OCI-LY7 (cell line): ENCODE measurements at regions not wholly inside any gene's neighbourhood (a gene's known extent, or its start where the extent isn't known, plus 50 kb on each side); places are given as distances from the start of the nearest gene placed in this dataset.

ENCODE experiments used
- BruUV-seq: library from RNA; stranded (reverse); fragments of 400-500 nt; replicated peaks from 2 replicates; lab custom pipeline; 2021; lab: Mats Ljungman, UMichigan
- CTCF ChIA-PET: fragments of 300-600 bp; sonication (Branson Sonifier 250); formaldehyde crosslinking; loops from one replicate; lab custom pipeline; 2022; ENCODE audit warnings: antibody characterized with exemption; ENCODE audit not compliant: unreplicated experiment; lab: Charles Lee
- POLR2A ChIA-PET: fragments of 300-600 bp; sonication (Branson Sonifier 250); formaldehyde crosslinking; loops from one replicate; lab custom pipeline; 2022; ENCODE audit warnings: antibody characterized with exemption; lab: Charles Lee
- DNase-seq: peaks from one replicate; pipeline ENCODE4 v3.0.0-alpha.2; 2015; ENCODE audit warnings: low spot score
- H2AFZ ChIP-seq: fragments of 200-600 bp; sonication (generic), shearing (Covaris generic); 2 replicates; pipeline ENCODE4 v1.6.1; 2014; ENCODE audit warnings: mild to moderate bottlenecking, antibody characterized with exemption, low read length, moderate library complexity
- H3K27ac ChIP-seq: fragments of 200-600 bp; sonication (generic); 2 replicates; pipeline ENCODE4 v1.5.1; 2014; ENCODE audit warnings: mixed run types, low read depth, mild to moderate bottlenecking, moderate library complexity, low read length, inconsistent platforms; ENCODE audit not compliant: poor library complexity, severe bottlenecking
- H3K36me3 ChIP-seq: fragments of 200-600 bp; sonication (generic); 2 replicates; pipeline ENCODE4 v1.6.1; 2014; ENCODE audit warnings: mild to moderate bottlenecking, antibody characterized with exemption, low read length, moderate library complexity, mixed read lengths; ENCODE audit not compliant: insufficient read depth
- H3K4me1 ChIP-seq: fragments of 200-600 bp; sonication (generic); 2 replicates; pipeline ENCODE4 v1.5.1; 2014; ENCODE audit warnings: mild to moderate bottlenecking, low read length; ENCODE audit not compliant: insufficient read depth, poor library complexity, severe bottlenecking
- H3K4me2 ChIP-seq: fragments of 200-600 bp; sonication (generic); 2 replicates; pipeline ENCODE4 v1.6.1; 2014; ENCODE audit warnings: mild to moderate bottlenecking, low read length
- H3K4me3 ChIP-seq: fragments of 200-600 bp; sonication (generic); 2 replicates; pipeline ENCODE4 v1.5.1; 2014; ENCODE audit warnings: mild to moderate bottlenecking, low read depth, low read length; ENCODE audit not compliant: poor library complexity, severe bottlenecking
- H3K79me2 ChIP-seq: fragments of 200-600 bp; sonication (generic); 2 replicates; pipeline ENCODE4 v1.6.1; 2016; ENCODE audit warnings: low read depth, mild to moderate bottlenecking, low read length, moderate library complexity, mixed read lengths; ENCODE audit not compliant: insufficient read depth
- H3K9me2 ChIP-seq: fragments of 200-600 bp; sonication (generic); 2 replicates; pipeline ENCODE4 v1.6.1; 2016; ENCODE audit warnings: mild to moderate bottlenecking, low read length, mixed read lengths; ENCODE audit not compliant: insufficient read depth
- H3K9me3 ChIP-seq: fragments of 200-600 bp; sonication (generic); 2 replicates; pipeline ENCODE4 v1.6.1; 2014; ENCODE audit warnings: mild to moderate bottlenecking, mixed run types, low read length, mixed read lengths
- H4K20me1 ChIP-seq: fragments of 200-600 bp; sonication (generic); 2 replicates; pipeline ENCODE4 v1.6.1; 2014; ENCODE audit warnings: mild to moderate bottlenecking, antibody characterized with exemption, low read length, moderate library complexity, mixed read lengths; ENCODE audit not compliant: insufficient read depth
- CTCF ChIP-seq: fragments of 200-600 bp; sonication (generic); conservative IDR thresholded peaks from 2 replicates; pipeline ENCODE4 v1.5.1; 2014; ENCODE audit warnings: mild to moderate bottlenecking, antibody characterized with exemption, low read length, moderate library complexity, mixed read lengths
- EZH2phosphoT487 ChIP-seq: fragments of 200-600 bp; sonication (generic); IDR thresholded peaks from 2 replicates; pipeline ENCODE4 v1.6.1; 2018; ENCODE audit warnings: low read depth, borderline replicate concordance, mild to moderate bottlenecking, mixed run types, antibody characterized with exemption, low read length, moderate library complexity, mixed read lengths
- intact Hi-C: fragments of 100-400 bp; cut with micrococcal nuclease; formaldehyde crosslinking; loops from one replicate; pipeline ENCODE4 v1.10.0; 2022; ENCODE audit not compliant: unreplicated experiment

- H4K20me1 ChIP-seq: no peaks in the 10 kb centered on the region
- no peak overlapping the region for H3K27ac ChIP-seq
- no peaks in the 10 kb centered on the region for H3K9me2 ChIP-seq
- BruUV-seq: no TSS peak
- no peaks in the 10 kb centered on the region for H3K79me2 ChIP-seq
- ChIA-PET POLR2A (interaction anchor here (0.6 kb wide), 2 partner anchors 82 to 220 kb away, joined by 3 to 4 read pairs; no protein-coding TSS in a partner anchor), CTCF (no interaction called here)
- no peak overlapping the region for H2AFZ ChIP-seq
- H3K4me3 ChIP-seq: no peak overlapping the region
- intact Hi-C loops: no loop called here
- no peaks in the 10 kb centered on the region for H3K9me3 ChIP-seq
- no peak for DNase-seq
- no peaks in the 10 kb centered on the region for H3K4me1 ChIP-seq
- no peak overlapping the region for H3K4me2 ChIP-seq
- H3K36me3 ChIP-seq: no peaks in the 10 kb centered on the region
- no peak for TF ChIP-seq EZH2phosphoT487
- TF ChIP-seq CTCF: no peak
Observed at GRCh38 chr5:61949679-61950435, 356.1 kb upstream of the KIF2A start.

- no peaks in the 10 kb centered on the region for H3K79me2 ChIP-seq
- no peaks in the 10 kb centered on the region for H3K9me2 ChIP-seq
- no peaks in the 10 kb centered on the region for H3K36me3 ChIP-seq
- CTCF ChIA-PET: no interaction called here
- H2AFZ ChIP-seq: no peak overlapping the region
- no peak overlapping the region for H3K4me2 ChIP-seq
- no peaks in the 10 kb centered on the region for H3K4me1 ChIP-seq
- TF ChIP-seq CTCF: no peak
- TF ChIP-seq EZH2phosphoT487: no peak
- H4K20me1 ChIP-seq: no peaks in the 10 kb centered on the region
- no peaks in the 10 kb centered on the region for H3K9me3 ChIP-seq
- no peak for DNase-seq
- BruUV-seq: no TSS peak
- H3K27ac ChIP-seq: no peak overlapping the region
- POLR2A ChIA-PET: no interaction called here
- intact Hi-C loops: no loop called here
- no peak overlapping the region for H3K4me3 ChIP-seq
Observed at GRCh38 chr5:61951295-61951694, 354.7 kb upstream of the KIF2A start.

- no peak for DNase-seq
- no peak overlapping the region for H3K27ac ChIP-seq
- no TSS peak for BruUV-seq
- TF ChIP-seq CTCF: no peak
- TF ChIP-seq EZH2phosphoT487: no peak
- no peak overlapping the region for H3K4me3 ChIP-seq
- ChIA-PET POLR2A (no interaction called here), CTCF (no interaction called here)
- H4K20me1 ChIP-seq: no peaks in the 10 kb centered on the region
- H3K4me2 ChIP-seq: no peak overlapping the region
- H3K79me2 ChIP-seq: no peaks in the 10 kb centered on the region
- intact Hi-C loops: no loop called here
- H3K9me2 ChIP-seq: no peaks in the 10 kb centered on the region
- no peaks in the 10 kb centered on the region for H3K36me3 ChIP-seq
- H3K4me1 ChIP-seq: no peaks in the 10 kb centered on the region
- H3K9me3 ChIP-seq: no peaks in the 10 kb centered on the region
- H2AFZ ChIP-seq: no peak overlapping the region
Observed at GRCh38 chr5:61953913-61954312, 352.1 kb upstream of the KIF2A start.
